H1 (cell line): ENCODE measurements at regions not wholly inside any gene's neighbourhood (a gene's known extent, or its start where the extent isn't known, plus 50 kb on each side); places are given as distances from the start of the nearest gene placed in this dataset.

Source experiments
- CTCF ChIA-PET: fragments of 300-600 bp; sonication (Branson Sonifier 250); formaldehyde crosslinking; loops from one replicate; lab custom pipeline; 2021; ENCODE audit not compliant: partially characterized antibody; lab: Charles Lee
- POLR2A ChIA-PET: fragments of 300-600 bp; sonication (Branson Sonifier 250); formaldehyde crosslinking; loops from one replicate; lab custom pipeline; 2021; ENCODE audit warnings: inconsistent platforms; ENCODE audit not compliant: partially characterized antibody; lab: Charles Lee
- DNase-seq, 2 experiments: peaks; one replicate each; pipeline versions ENCODE4 v3.0.0 to v3.0.0-alpha.2; 2010 to 2022; ENCODE audit warnings: low spot score in 2 of 2, low read depth in 1 of 2, mixed read lengths in 1 of 2
- FAIRE-seq: peaks from 2 replicates; lab custom pipeline; 2011; peaks lifted over from hg19 to GRCh38; lab: Jason Lieb, UNC
- H2AFZ ChIP-seq: 2 replicates; pipeline ENCODE4 v1.8.1; 2012; ENCODE audit warnings: low read length, inconsistent platforms
- H2AK5ac ChIP-seq: 2 replicates; pipeline ENCODE4 v1.6.1; 2013; ENCODE audit warnings: low read depth, low read length
- H2BK120ac ChIP-seq: replicated peaks from 2 replicates; pipeline ENCODE3; 2013; ENCODE audit warnings: low read depth, low read length, inconsistent platforms
- H2BK12ac ChIP-seq: 2 replicates; pipeline ENCODE4 v1.6.1; 2013; ENCODE audit warnings: low read depth, low read length
- H2BK15ac ChIP-seq: 2 replicates; pipeline ENCODE4 v1.6.1; 2013; ENCODE audit warnings: low read length
- H2BK20ac ChIP-seq: 2 replicates; pipeline ENCODE4 v1.6.1; 2013; ENCODE audit warnings: low read length
- H2BK5ac ChIP-seq: 2 replicates; pipeline ENCODE4 v1.6.1; 2013; ENCODE audit warnings: low read depth, low read length
- H3K14ac ChIP-seq: 2 replicates; pipeline ENCODE4 v1.6.1; 2013; ENCODE audit warnings: inconsistent platforms; ENCODE audit not compliant: insufficient read length
- H3K18ac ChIP-seq: 2 replicates; pipeline ENCODE4 v1.6.1; 2013; ENCODE audit warnings: low read length; ENCODE audit errors: extremely low read depth
- H3K23ac ChIP-seq: 2 replicates; pipeline ENCODE4 v1.6.1; 2013; ENCODE audit warnings: inconsistent platforms; ENCODE audit not compliant: insufficient read length
- H3K23me2 ChIP-seq: 2 replicates; pipeline ENCODE4 v1.6.1; 2013; ENCODE audit warnings: low read depth, low read length
- H3K27ac ChIP-seq: 2 replicates; pipeline ENCODE4 v1.6.1; 2011; ENCODE audit warnings: low read depth, low read length, inconsistent platforms
- H3K27me3 ChIP-seq, 4 experiments: replicated peaks in 1 of 4; 1 replicate in 1 of 4; 2 replicates in 3 of 4; pipeline versions ENCODE4 v1.6.1 to v1.8.1; 2011 to 2013; ENCODE audit warnings: low read length in 3 of 4, mild to moderate bottlenecking in 3 of 4, inconsistent platforms in 2 of 4, mixed read lengths in 2 of 4, moderate library complexity in 1 of 4; ENCODE audit not compliant: control insufficient read depth in 3 of 4, insufficient read depth in 3 of 4; ENCODE audit errors: extremely low read depth in 1 of 4
- H3K36me3 ChIP-seq, 4 experiments: 2 replicates each; pipeline versions ENCODE4 v1.6.1 to v1.8.1; 2011 to 2013; ENCODE audit warnings: mild to moderate bottlenecking in 4 of 4, low read length in 3 of 4, moderate library complexity in 2 of 4, control low read depth in 1 of 4, inconsistent platforms in 1 of 4; ENCODE audit not compliant: insufficient read depth in 4 of 4, control insufficient read depth in 2 of 4
- H3K4ac ChIP-seq: replicated peaks from 2 replicates; pipeline ENCODE3; 2013; ENCODE audit warnings: low read length, low read depth, mixed read lengths, inconsistent platforms; ENCODE audit not compliant: insufficient read length
- H3K4me1 ChIP-seq, 4 experiments: replicated peaks in 1 of 4; 1 replicate in 1 of 4; 2 replicates in 3 of 4; pipeline versions ENCODE4 v1.6.1 to v1.8.1; 2011 to 2013; ENCODE audit warnings: low read length in 3 of 4, inconsistent platforms in 2 of 4, mixed read lengths in 1 of 4; ENCODE audit not compliant: insufficient read depth in 4 of 4, control insufficient read depth in 3 of 4
- H3K4me2 ChIP-seq, 2 experiments: 2 replicates each; pipeline versions ENCODE4 v1.6.1 to v1.8.1; 2011 to 2013; ENCODE audit warnings: low read depth in 2 of 2, low read length in 2 of 2, control low read depth in 1 of 2, inconsistent platforms in 1 of 2, mild to moderate bottlenecking in 1 of 2; ENCODE audit not compliant: insufficient read depth in 1 of 2
- H3K4me3 ChIP-seq, 4 experiments: fragments of 200-600, 300-600 bp in 1 of 4; sonication (generic), shearing (Covaris generic), sonication (Bioruptor Twin) in 1 of 4; 2 replicates each; pipeline versions ENCODE4 v1.5.1 to v1.8.1; 2011 to 2016; ENCODE audit warnings: low read length in 4 of 4, low read depth in 3 of 4, control low read depth in 2 of 4, inconsistent platforms in 2 of 4, mild to moderate bottlenecking in 2 of 4, mixed read lengths in 1 of 4, moderate library complexity in 1 of 4; ENCODE audit not compliant: insufficient read depth in 2 of 4; ENCODE audit errors: extremely low read depth in 1 of 4
- H3K56ac ChIP-seq: replicated peaks from 2 replicates; pipeline ENCODE3; 2013; ENCODE audit warnings: low read depth, mild to moderate bottlenecking, mixed read lengths, low read length, inconsistent platforms; ENCODE audit not compliant: insufficient read length
- H3K79me1 ChIP-seq: 2 replicates; pipeline ENCODE4 v1.6.1; 2013; ENCODE audit warnings: low read depth, low read length, control low read depth
- H3K79me2 ChIP-seq, 2 experiments: 2 replicates each; pipeline versions ENCODE4 v1.6.1 to v1.8.1; 2012 to 2013; ENCODE audit warnings: low read length in 2 of 2, mild to moderate bottlenecking in 2 of 2, inconsistent platforms in 1 of 2; ENCODE audit not compliant: insufficient read depth in 2 of 2, control insufficient read depth in 1 of 2
- H3K9ac ChIP-seq, 4 experiments: replicated peaks in 1 of 4; 1 replicate in 1 of 4; 2 replicates in 3 of 4; pipeline versions ENCODE4 v1.6.1 to v1.8.1; 2011 to 2013; ENCODE audit warnings: low read depth in 3 of 4, low read length in 3 of 4, control low read depth in 2 of 4, mild to moderate bottlenecking in 2 of 4, moderate library complexity in 2 of 4, inconsistent platforms in 1 of 4; ENCODE audit errors: extremely low read depth in 1 of 4
- H3K9me3 ChIP-seq, 2 experiments: 2 replicates each; pipeline versions ENCODE4 v1.6.1 to v1.8.1; 2012 to 2013; ENCODE audit warnings: mild to moderate bottlenecking in 2 of 2, moderate library complexity in 2 of 2, control low read depth in 1 of 2, inconsistent platforms in 1 of 2, low read depth in 1 of 2, low read length in 1 of 2, mixed read lengths in 1 of 2; ENCODE audit not compliant: insufficient read depth in 2 of 2
- H4K20me1 ChIP-seq, 2 experiments: replicated peaks in 1 of 2; 2 replicates each; pipeline versions ENCODE3 to v1.8.1; 2011 to 2013; ENCODE audit warnings: inconsistent platforms in 2 of 2, low read length in 2 of 2, mild to moderate bottlenecking in 1 of 2; ENCODE audit not compliant: insufficient read depth in 2 of 2, control insufficient read depth in 1 of 2
- H4K5ac ChIP-seq: 2 replicates; pipeline ENCODE4 v1.6.1; 2013; ENCODE audit warnings: low read length, low read depth, mixed read lengths, inconsistent platforms; ENCODE audit not compliant: insufficient read length
- H4K8ac ChIP-seq: 2 replicates; pipeline ENCODE4 v1.8.0; 2013; ENCODE audit warnings: mild to moderate bottlenecking, moderate library complexity, low read length, inconsistent platforms; ENCODE audit not compliant: insufficient read depth; ENCODE audit errors: extremely low read depth
- H4K91ac ChIP-seq: replicated peaks from 2 replicates; pipeline ENCODE3; 2013; ENCODE audit warnings: low read length, mixed read lengths, inconsistent platforms; ENCODE audit not compliant: insufficient read length
- CEBPB ChIP-seq: IDR thresholded peaks from 2 replicates; pipeline ENCODE4 v1.6.1; 2012; ENCODE audit warnings: low read depth, low read length
- CREB1 ChIP-seq: IDR thresholded peaks from 2 replicates; pipeline ENCODE4 v1.6.1; 2012; ENCODE audit warnings: inconsistent platforms
- CTBP2 ChIP-seq: IDR thresholded peaks from 2 replicates; pipeline ENCODE4 v1.7.0; 2011; ENCODE audit warnings: borderline replicate concordance, mild to moderate bottlenecking, moderate library complexity, mixed read lengths, low read length; ENCODE audit not compliant: insufficient read depth, insufficient read length
- CTCF ChIP-seq, 3 experiments: IDR thresholded peaks; 1 replicate in 2 of 3; 2 replicates in 1 of 3; pipeline versions ENCODE4 v1.5.1 to v1.6.1; 2011; ENCODE audit warnings: low read length in 3 of 3, mild to moderate bottlenecking in 3 of 3, inconsistent platforms in 2 of 3, low read depth in 1 of 3, moderate library complexity in 1 of 3; ENCODE audit not compliant: insufficient read depth in 1 of 3; ENCODE audit errors: control extremely low read depth in 1 of 3
- MAFK ChIP-seq: IDR thresholded peaks from 2 replicates; pipeline ENCODE4 v1.6.1; 2012; ENCODE audit warnings: low read depth, mild to moderate bottlenecking, improper control_type of control experiment, low read length
- RBBP5 ChIP-seq: IDR thresholded peaks from 2 replicates; pipeline ENCODE4 v1.7.1; 2012; ENCODE audit warnings: low read depth, mild to moderate bottlenecking, inconsistent platforms, low read length, moderate library complexity, borderline replicate concordance
- SP4 ChIP-seq: IDR thresholded peaks from 2 replicates; pipeline ENCODE4 v1.6.1; 2012; ENCODE audit warnings: low read length, inconsistent platforms
- SUZ12 ChIP-seq: fragments of 200-600 bp; sonication (generic); IDR thresholded peaks from 2 replicates; pipeline ENCODE4 v1.6.1; 2012; ENCODE audit warnings: mild to moderate bottlenecking, inconsistent platforms, low read length, moderate library complexity, mixed read lengths
- TAF1 ChIP-seq: IDR thresholded peaks from 2 replicates; pipeline ENCODE4 v1.6.1; 2011; ENCODE audit warnings: mild to moderate bottlenecking, low read depth, low read length
- WGBS, 2 experiments: shearing (Covaris generic) in 1 of 2; methylation state at CpG; one replicate each; pipeline versions ENCODE4 v1.1.6 to v1.1.7; 2013 to 2015; ENCODE audit warnings: low lambda C conversion rate in 2 of 2, mixed read lengths in 2 of 2, inconsistent platforms in 1 of 2, low coverage in 1 of 2, missing lambda C conversion rate in 1 of 2; ENCODE audit not compliant: insufficient replicate concordance in 2 of 2, insufficient coverage in 1 of 2, insufficient read length in 1 of 2; ENCODE audit errors: extremely low coverage in 1 of 2, missing lambda C conversion rate in 1 of 2; 5-methylcytosine and 5-hydroxymethylcytosine counted together
- TF ChIP-seq, protein P1 (sequence below): IDR thresholded peaks from 2 replicates; pipeline ENCODE4 v1.6.1; 2012; ENCODE audit warnings: inconsistent platforms

DNA sequence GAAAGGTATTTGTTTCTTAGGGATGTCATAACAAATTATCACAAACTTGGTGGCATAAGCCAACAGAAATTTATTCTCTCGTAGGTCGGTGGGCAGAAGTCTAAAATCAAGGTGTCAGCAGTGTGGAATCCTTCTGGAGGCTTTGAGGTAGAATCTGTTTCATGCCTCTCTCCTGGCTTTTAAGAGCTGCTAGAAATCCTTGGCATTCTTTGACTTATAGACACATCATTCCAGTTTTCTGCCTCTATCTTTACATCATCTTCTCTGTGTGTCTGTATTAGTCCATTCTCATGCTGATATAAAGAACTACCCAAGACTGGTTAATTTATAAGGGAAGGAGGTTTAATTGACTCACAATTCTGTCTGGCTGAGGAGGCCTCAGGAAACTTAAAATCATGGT is 488.1 kb upstream of the PAPPA start:
- no peaks in the 10 kb centered on the region for H3K79me2 ChIP-seq
- H3K4me1 ChIP-seq, result no peaks in the 10 kb centered on the region
- H3K9ac ChIP-seq, result no peak overlapping the region
- H3K4ac ChIP-seq, result no peak overlapping the region
- H3K27me3 ChIP-seq, result no peaks in the 10 kb centered on the region
- H2AK5ac ChIP-seq, result no peak overlapping the region
- H2BK120ac ChIP-seq, result no peak overlapping the region
- POLR2A ChIA-PET, result no interaction called here
- DNase-seq, result no peak
- no peak overlapping the region for H4K8ac ChIP-seq
- H3K36me3 ChIP-seq, result no peaks in the 10 kb centered on the region
- H2BK12ac ChIP-seq, result no peak overlapping the region
- H3K18ac ChIP-seq, result no peak overlapping the region
- no peak overlapping the region for H2BK5ac ChIP-seq
- no peak overlapping the region for H2BK15ac ChIP-seq
- no peak overlapping the region for H3K56ac ChIP-seq
- no peaks in the 10 kb centered on the region for H3K79me1 ChIP-seq
- no peak overlapping the region for H3K27ac ChIP-seq
- no peak overlapping the region for H3K4me3 ChIP-seq
- no peak overlapping the region for H3K23ac ChIP-seq
- no peak for TF ChIP-seq RBBP5
- TF ChIP-seq TAF1, result no peak
- TF ChIP-seq, protein P1, sequence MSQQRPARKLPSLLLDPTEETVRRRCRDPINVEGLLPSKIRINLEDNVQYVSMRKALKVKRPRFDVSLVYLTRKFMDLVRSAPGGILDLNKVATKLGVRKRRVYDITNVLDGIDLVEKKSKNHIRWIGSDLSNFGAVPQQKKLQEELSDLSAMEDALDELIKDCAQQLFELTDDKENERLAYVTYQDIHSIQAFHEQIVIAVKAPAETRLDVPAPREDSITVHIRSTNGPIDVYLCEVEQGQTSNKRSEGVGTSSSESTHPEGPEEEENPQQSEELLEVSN, result no peak
- TF ChIP-seq CTBP2, result no peak
- TF ChIP-seq CREB1, result no peak
- no peak for TF ChIP-seq CEBPB
- no peak for TF ChIP-seq SP4
- TF ChIP-seq MAFK, result no peak
- no peak for TF ChIP-seq SUZ12
- TF ChIP-seq CTCF (IDR thresholded peaks at IDR 0.05; ENCODE audit: control extremely low read depth in 1 of 3, insufficient read depth in 1 of 3, low read depth in 1 of 3, low read length in 3 of 3), result no peak
- WGBS, 2 experiments, result 87% methylated on average over 2 of the region's 2 CpGs; no CpG with 5 or more reads in 1 of the 2 experiments
- no peak overlapping the region for H4K91ac ChIP-seq
- H4K5ac ChIP-seq, result no peak overlapping the region
- no peak overlapping the region for H3K4me2 ChIP-seq
- H3K14ac ChIP-seq, result no peak overlapping the region
- no peaks in the 10 kb centered on the region for H3K9me3 ChIP-seq
- H2BK20ac ChIP-seq, result no peak overlapping the region
- no peak for FAIRE-seq
- H2AFZ ChIP-seq, result no peak overlapping the region
- CTCF ChIA-PET, result interaction anchor here (0.6 to 9.1 kb wide), 4 partner anchors 73 to 933 kb away, joined by 3 to 35 read pairs (median 3); no protein-coding TSS in a partner anchor
- no peaks in the 10 kb centered on the region for H3K23me2 ChIP-seq
- no peaks in the 10 kb centered on the region for H4K20me1 ChIP-seq
